GM12875 (cell line): ENCODE measurements at regions not wholly inside any gene's neighbourhood (a gene's known extent, or its start where the extent isn't known, plus 50 kb on each side); places are given as distances from the start of the nearest gene placed in this dataset.

Source experiments
- H3K4me3 ChIP-seq: one replicate; pipeline ENCODE4 v1.5.1; 2011; ENCODE audit warnings: low read depth, low read length, control low read depth
- TF ChIP-seq, protein P1 (sequence below): IDR thresholded peaks from 2 replicates; pipeline ENCODE4 v1.5.1; 2011; ENCODE audit warnings: low read depth, mild to moderate bottlenecking, control low read depth, inconsistent platforms, low read length, moderate library complexity, borderline replicate concordance; ENCODE audit not compliant: insufficient read depth

DNA sequence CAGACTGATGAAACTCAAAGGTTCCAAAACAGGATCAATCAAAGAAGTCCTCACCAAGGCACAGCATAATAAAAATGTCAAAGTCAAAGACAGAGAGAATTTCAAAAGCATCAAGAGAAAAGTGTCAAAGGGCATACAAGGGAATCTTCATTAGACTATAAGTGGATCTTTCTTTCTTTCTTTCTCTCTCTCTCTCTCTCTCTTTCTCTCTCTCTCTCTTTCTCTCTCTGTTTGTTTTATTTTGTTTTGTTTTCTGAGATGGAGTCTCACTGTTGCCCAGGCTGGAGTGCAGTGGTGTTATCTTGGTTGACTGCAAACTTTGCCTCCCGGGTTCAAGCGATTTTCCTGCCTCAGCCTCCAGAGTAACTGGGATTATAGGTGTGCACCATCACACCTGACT lies 148.3 kb upstream of the CD180 start:
- TF ChIP-seq, protein P1, sequence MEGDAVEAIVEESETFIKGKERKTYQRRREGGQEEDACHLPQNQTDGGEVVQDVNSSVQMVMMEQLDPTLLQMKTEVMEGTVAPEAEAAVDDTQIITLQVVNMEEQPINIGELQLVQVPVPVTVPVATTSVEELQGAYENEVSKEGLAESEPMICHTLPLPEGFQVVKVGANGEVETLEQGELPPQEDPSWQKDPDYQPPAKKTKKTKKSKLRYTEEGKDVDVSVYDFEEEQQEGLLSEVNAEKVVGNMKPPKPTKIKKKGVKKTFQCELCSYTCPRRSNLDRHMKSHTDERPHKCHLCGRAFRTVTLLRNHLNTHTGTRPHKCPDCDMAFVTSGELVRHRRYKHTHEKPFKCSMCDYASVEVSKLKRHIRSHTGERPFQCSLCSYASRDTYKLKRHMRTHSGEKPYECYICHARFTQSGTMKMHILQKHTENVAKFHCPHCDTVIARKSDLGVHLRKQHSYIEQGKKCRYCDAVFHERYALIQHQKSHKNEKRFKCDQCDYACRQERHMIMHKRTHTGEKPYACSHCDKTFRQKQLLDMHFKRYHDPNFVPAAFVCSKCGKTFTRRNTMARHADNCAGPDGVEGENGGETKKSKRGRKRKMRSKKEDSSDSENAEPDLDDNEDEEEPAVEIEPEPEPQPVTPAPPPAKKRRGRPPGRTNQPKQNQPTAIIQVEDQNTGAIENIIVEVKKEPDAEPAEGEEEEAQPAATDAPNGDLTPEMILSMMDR, result no peak
- no peak overlapping the region for H3K4me3 ChIP-seq

DNA sequence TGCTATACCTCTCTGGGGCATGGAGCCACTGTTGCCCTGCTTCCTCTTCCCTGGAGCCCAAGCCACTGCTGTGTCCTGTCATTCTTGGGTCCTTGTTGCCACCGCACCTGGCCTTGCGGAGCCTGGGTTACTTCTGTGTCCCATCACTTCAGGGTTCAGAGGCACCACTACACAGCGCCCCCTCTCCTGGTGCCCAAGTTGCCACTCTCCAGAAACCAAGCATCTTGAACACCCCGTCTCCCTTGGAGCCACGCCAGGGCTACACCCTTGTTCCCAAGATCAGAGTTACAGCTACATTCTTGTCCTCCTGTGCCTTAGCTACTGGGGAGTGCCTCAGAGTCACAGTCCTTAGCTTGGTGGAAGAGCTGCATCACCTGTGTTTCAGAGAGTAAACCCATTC lies 147.2 kb upstream of the CD180 start:
- H3K4me3 ChIP-seq, result no peak overlapping the region
- TF ChIP-seq, protein P1, result no peak

DNA sequence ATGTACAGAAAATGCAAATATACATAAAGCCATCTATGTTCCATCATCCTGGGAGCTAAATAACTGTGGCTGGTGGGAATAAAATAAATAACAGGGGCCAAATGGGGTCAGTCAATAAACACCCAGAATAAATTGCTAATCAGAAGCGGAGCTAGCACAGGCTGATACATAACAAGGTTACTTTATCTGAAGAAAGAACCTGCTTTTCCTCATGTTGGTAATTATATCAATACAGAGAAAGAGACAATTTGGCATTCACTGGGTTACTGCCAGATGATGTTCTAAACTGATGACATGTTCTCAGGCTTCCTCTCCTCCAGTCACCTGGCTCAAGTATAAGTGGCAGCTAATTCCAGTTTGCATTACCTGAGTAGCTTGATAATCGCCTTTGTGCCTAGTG lies 144.9 kb upstream of the CD180 start:
- TF ChIP-seq, protein P1, result no peak
- no peak overlapping the region for H3K4me3 ChIP-seq

DNA sequence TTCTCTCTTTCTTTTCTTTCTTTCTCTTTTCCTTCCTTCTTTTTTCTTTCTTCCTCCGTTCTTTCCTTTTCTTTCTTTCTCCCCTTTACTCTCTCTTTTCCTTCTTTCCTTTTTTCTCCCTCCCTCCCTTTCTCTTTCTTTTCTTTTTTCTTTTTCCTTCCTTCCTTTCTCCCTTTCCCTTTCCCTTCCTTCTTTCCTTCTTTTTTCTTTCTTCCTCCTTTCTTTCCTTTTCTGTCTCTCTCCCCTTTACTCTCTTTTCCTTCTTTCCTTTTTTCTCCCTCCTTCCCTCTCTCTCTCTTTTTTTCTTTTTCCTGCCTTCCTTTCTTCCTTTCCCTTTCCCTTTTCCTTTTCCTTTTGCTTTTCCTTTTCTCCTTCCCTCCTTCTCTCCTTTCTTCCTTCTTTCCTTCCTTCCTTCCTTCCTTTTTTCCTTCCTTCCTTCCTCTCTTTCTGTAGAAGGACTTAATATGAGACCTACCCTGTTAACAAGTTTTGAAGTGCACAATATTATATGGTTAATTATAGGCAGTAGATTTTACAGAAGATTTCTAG lies 142.7 kb upstream of the CD180 start:
- TF ChIP-seq, protein P1, result no peak
- no peak overlapping the region for H3K4me3 ChIP-seq

DNA sequence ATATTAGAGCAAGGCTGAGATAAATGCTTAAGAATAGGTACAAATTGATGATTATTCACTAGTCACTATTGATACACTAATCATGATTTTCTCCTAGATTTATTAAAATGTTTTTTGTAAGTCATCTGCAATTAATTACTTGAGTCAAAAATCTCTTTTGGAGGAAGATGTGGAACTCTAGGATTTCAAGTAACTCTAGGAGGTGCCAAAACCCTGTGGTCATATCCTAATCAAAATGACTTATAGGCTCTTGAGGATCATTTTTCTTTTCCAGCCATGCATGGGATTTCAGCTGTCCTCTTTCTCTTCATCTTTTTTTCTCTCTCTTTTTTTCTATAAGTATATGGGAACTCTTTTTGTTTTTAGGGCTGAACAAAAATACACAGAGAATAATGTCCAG lies 141.8 kb upstream of the CD180 start:
- H3K4me3 ChIP-seq, result no peak overlapping the region
- TF ChIP-seq, protein P1, result no peak

DNA sequence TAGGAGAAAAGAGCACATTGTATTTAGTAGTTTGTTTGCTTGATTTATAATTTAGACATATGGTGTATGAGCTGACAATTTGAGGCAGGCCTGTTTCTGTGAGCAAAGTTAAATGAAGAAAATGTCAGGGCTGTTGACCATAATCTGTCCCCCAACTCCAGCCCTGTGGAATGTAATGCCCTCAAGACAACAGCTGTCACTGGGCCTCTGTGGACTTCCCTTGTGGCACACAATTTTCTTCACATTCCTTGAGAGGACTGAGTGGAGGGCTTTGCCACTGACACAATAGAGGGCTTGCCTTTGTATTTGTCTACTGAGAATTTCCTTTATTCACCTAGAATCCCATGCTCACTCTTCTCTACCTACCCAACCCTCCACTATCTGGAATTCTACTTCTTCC lies 141.2 kb upstream of the CD180 start:
- TF ChIP-seq, protein P1, result no peak
- no peak overlapping the region for H3K4me3 ChIP-seq

DNA sequence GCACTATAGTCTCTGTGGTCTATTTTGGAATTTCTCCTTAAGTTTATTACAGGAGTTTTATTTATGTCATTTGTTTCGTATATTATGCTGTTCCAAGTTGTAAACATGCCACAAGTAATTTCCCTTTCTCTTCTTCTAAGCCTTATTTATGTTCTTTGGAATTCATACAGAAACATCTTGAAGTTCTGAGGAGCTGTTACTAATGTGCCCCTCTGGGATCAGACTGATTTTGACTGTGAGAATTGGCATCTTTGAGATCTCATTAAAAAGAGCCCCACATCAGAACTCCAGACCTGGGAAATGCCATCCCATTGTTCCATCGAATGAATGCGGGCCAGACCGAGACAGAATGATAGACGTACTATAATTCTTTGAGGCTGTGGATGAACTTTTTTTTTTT lies 138.8 kb upstream of the CD180 start:
- TF ChIP-seq, protein P1, result no peak
- H3K4me3 ChIP-seq, result no peak overlapping the region
